HFF-Myc (cell line): ENCODE measurements at regions not wholly inside any gene's neighbourhood (a gene's known extent, or its start where the extent isn't known, plus 50 kb on each side); places are given as distances from the start of the nearest gene placed in this dataset.

ENCODE experiments used
- DNase-seq: peaks from one replicate; pipeline ENCODE4 v3.0.0-alpha.2; 2011; ENCODE audit warnings: low read depth; ENCODE audit errors: extremely low read depth
- H3K4me3 ChIP-seq: replicated peaks from 2 replicates; pipeline ENCODE4 v1.5.1; 2011; ENCODE audit warnings: low read depth, mild to moderate bottlenecking, control low read depth, low read length
- TF ChIP-seq, protein P1 (sequence below): IDR thresholded peaks from 2 replicates; pipeline ENCODE4 v1.5.1; 2012; ENCODE audit warnings: mild to moderate bottlenecking, low read depth, low read length, control low read depth; ENCODE audit errors: missing control alignments

GRCh38 chr12:75677522-75677921 is 166.1 kb upstream of the KRR1 start:
- TF ChIP-seq, protein P1, sequence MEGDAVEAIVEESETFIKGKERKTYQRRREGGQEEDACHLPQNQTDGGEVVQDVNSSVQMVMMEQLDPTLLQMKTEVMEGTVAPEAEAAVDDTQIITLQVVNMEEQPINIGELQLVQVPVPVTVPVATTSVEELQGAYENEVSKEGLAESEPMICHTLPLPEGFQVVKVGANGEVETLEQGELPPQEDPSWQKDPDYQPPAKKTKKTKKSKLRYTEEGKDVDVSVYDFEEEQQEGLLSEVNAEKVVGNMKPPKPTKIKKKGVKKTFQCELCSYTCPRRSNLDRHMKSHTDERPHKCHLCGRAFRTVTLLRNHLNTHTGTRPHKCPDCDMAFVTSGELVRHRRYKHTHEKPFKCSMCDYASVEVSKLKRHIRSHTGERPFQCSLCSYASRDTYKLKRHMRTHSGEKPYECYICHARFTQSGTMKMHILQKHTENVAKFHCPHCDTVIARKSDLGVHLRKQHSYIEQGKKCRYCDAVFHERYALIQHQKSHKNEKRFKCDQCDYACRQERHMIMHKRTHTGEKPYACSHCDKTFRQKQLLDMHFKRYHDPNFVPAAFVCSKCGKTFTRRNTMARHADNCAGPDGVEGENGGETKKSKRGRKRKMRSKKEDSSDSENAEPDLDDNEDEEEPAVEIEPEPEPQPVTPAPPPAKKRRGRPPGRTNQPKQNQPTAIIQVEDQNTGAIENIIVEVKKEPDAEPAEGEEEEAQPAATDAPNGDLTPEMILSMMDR, result no peak
- DNase-seq, result no peak

DNA sequence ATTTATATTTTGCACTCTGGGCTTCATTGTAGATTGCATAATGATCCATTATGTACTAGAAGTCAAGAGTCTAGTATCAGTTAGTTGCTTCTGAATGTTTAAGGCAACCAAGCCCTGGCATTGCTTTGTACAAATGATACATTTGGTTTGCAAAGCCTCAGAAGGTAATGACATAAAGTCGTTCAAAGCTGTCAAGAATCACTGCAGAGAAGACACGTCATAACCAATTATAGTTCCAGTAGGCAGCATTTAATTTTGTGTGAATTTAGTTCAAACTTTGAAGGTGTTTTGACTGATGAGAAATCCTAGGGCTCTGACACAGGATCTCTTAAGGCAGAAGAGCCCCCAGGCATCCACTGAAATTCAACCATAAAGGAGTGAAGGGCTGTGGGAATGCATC is 163.0 kb upstream of the KRR1 start:
- no peak for DNase-seq
- no peak overlapping the region for H3K4me3 ChIP-seq
- TF ChIP-seq, protein P1, result no peak

More at GRCh38 chr12:75677522-75677921, 166.1 kb upstream of the KRR1 start:
- H3K4me3 ChIP-seq, result no peak overlapping the region

- no peak overlapping the region for H3K4me3 ChIP-seq
- no peak for DNase-seq
- TF ChIP-seq, protein P1, result no peak
Measured at GRCh38 chr12:75672200-75672599, 160.8 kb upstream of the KRR1 start.

- TF ChIP-seq, protein P1, result no peak
- no peak overlapping the region for H3K4me3 ChIP-seq
- DNase-seq, result no peak
Measured at GRCh38 chr12:75670216-75670615, 158.8 kb upstream of the KRR1 start.

GRCh38 chr12:75666939-75667334 is 155.5 kb upstream of the KRR1 start:
- no peak for DNase-seq
- H3K4me3 ChIP-seq, result no peak overlapping the region
- TF ChIP-seq, protein P1, result no peak

GRCh38 chr12:75666126-75666938 is 154.9 kb upstream of the KRR1 start:
- no peak overlapping the region for H3K4me3 ChIP-seq
- DNase-seq, result no peak
- TF ChIP-seq, protein P1, result no peak
